Gastrocnemius medialis (tissue), 4 donors: ENCODE measurements at regions not wholly inside any gene's neighbourhood (a gene's known extent, or its start where the extent isn't known, plus 50 kb on each side); places are given as distances from the start of the nearest gene placed in this dataset.

Experiments used
- POLR2A ChIP-seq, 2 donors: fragments of 450-650 bp; IDR thresholded peaks; one replicate each; pipeline ENCODE4 v1.6.1; 2017; ENCODE audit warnings: antibody characterized with exemption in 2 of 2, mild to moderate bottlenecking in 2 of 2, moderate library complexity in 2 of 2
- TF ChIP-seq, protein P1 (sequence below), 5 experiments: fragments of 450-650 bp in 3 of 5; fragments of 200-600 bp in 2 of 5; sonication (generic) in 2 of 5; IDR thresholded peaks in 4 of 5; conservative IDR thresholded peaks in 1 of 5; 1 replicate in 4 of 5; 2 replicates in 1 of 5; pipeline ENCODE4 v1.5.1; 2016 to 2019; ENCODE audit warnings: antibody characterized with exemption in 5 of 5, mild to moderate bottlenecking in 3 of 5, moderate library complexity in 3 of 5

DNA sequence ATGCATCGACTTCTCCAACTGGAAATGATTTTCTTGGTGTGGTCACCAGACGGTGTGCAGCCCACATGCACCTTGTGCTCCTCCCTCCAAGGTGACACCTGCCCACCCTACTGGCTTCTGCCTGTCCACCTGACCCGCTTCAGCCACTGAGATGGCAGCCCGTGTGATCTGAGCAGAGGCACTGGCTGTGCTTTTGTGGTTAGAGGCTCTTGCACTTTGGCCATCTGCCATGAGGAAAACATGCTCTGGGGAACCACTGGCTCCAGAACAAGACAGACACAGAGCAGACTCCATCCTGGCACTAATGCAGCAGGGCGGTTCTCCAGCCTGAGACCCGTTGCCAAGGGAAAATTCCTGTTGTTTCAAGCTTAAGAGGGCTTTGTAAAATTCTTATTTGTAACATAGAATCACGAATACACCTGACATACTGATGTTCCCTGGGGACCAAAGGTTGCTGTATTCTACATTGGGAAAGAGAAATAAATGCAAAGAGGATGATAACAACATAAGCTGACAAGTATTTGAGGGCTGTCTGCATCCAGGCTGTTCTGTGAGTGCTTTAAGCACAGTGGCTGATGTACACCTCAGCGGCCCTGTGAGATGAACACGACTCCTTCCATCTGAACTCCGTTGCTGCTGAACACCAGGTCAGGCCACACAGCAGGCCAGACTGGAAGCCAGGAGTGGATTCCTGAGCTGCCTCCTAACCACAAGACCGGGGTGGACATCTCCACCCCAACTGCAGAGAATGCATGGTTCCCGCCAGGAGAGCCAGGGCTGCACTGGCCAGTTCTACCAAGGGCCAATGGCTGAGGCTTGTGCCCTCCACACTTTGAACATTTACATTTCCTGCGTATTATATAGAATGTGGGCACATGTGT, 820.4 kb downstream of the GALR1 start:
- TF ChIP-seq, protein P1, sequence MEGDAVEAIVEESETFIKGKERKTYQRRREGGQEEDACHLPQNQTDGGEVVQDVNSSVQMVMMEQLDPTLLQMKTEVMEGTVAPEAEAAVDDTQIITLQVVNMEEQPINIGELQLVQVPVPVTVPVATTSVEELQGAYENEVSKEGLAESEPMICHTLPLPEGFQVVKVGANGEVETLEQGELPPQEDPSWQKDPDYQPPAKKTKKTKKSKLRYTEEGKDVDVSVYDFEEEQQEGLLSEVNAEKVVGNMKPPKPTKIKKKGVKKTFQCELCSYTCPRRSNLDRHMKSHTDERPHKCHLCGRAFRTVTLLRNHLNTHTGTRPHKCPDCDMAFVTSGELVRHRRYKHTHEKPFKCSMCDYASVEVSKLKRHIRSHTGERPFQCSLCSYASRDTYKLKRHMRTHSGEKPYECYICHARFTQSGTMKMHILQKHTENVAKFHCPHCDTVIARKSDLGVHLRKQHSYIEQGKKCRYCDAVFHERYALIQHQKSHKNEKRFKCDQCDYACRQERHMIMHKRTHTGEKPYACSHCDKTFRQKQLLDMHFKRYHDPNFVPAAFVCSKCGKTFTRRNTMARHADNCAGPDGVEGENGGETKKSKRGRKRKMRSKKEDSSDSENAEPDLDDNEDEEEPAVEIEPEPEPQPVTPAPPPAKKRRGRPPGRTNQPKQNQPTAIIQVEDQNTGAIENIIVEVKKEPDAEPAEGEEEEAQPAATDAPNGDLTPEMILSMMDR (IDR thresholded peaks at IDR 0.05 in 4 of 5, conservative IDR thresholded peaks at IDR 0.05 in 1 of 5), result no peak
- TF ChIP-seq POLR2A (IDR thresholded peaks at IDR 0.05), result no peak
